Breast epithelium (tissue), 4 donors: ENCODE measurements at regions not wholly inside any gene's neighbourhood (a gene's known extent, or its start where the extent isn't known, plus 50 kb on each side); places are given as distances from the start of the nearest gene placed in this dataset.

Experiments used
- DNase-seq, 2 donors: peaks; one replicate each; pipeline ENCODE4 v3.0.0-alpha.2; 2019; ENCODE audit warnings: low spot score in 2 of 2
- H3K27ac ChIP-seq, 2 donors: fragments of 200-600 bp; sonication (generic) in 1 of 2; one replicate each; pipeline ENCODE4 v1.5.1; 2016 to 2019; ENCODE audit warnings: mild to moderate bottlenecking in 1 of 2
- H3K27me3 ChIP-seq, 2 donors: fragments of 200-600 bp; sonication (generic) in 1 of 2; one replicate each; pipeline versions ENCODE4 v1.5.1 to v1.6.0; 2017 to 2019; ENCODE audit warnings: control low read depth in 1 of 2, mild to moderate bottlenecking in 1 of 2
- H3K36me3 ChIP-seq: fragments of 200-600 bp; one replicate; pipeline ENCODE4 v1.5.1; 2019
- H3K4me1 ChIP-seq, 2 donors: fragments of 200-600 bp; sonication (generic); one replicate each; pipeline ENCODE4 v1.5.1; 2016 to 2019; ENCODE audit warnings: control low read depth in 1 of 2
- H3K4me3 ChIP-seq, 3 donors: fragments of 200-600 bp; sonication (generic); 1 replicate in 2 of 3; 2 replicates in 1 of 3; pipeline ENCODE4 v1.5.1; 2016 to 2019; ENCODE audit warnings: mild to moderate bottlenecking in 3 of 3, moderate library complexity in 2 of 3
- H3K9me3 ChIP-seq, 2 donors: fragments of 200-600 bp; sonication (generic) in 1 of 2; one replicate each; pipeline ENCODE4 v1.5.1; 2016 to 2019; ENCODE audit warnings: control low read depth in 1 of 2
- CTCF ChIP-seq, 3 donors: fragments of 450-650 bp; IDR thresholded peaks; one replicate each; pipeline ENCODE4 v1.5.1; 2016 to 2017; ENCODE audit warnings: antibody characterized with exemption in 3 of 3, mild to moderate bottlenecking in 3 of 3, moderate library complexity in 3 of 3
- POLR2A ChIP-seq: fragments of 450-650 bp; IDR thresholded peaks from one replicate; pipeline ENCODE4 v1.6.1; 2016; ENCODE audit warnings: antibody characterized with exemption, mild to moderate bottlenecking, moderate library complexity
- POLR2AphosphoS5 ChIP-seq, 3 donors: sonication (generic); formaldehyde crosslinking; IDR thresholded peaks; one replicate each; pipeline ENCODE4 v1.6.1; 2017; ENCODE audit warnings: antibody characterized with exemption in 3 of 3
- intact Hi-C: fragments of 100-400 bp; cut with DNase I; formaldehyde crosslinking; loops from one replicate; pipeline ENCODE4 v1.15.1; 2023; ENCODE audit warnings: low total_unique reads

DNA sequence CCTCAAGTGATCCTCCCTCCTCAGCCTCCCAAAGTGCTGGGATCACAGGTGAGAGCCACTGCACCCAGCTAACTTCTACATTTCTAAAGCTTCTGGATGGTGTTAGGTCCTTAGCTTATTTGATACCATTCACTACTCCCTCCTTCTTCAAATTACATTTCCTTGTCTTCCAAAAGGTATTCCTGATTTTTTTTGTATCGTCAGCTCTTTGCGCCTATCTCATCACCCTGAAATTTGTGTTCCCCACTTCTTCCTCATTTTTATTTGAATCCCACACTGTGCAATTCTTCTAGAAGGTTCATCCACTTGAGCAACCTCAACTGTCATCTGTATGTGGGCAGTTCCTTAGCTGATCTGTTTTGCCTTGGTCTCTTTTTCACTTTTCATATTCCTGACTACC is 241.8 kb upstream of the RGS6 start:
- no peaks in the 10 kb centered on the region for H3K4me1 ChIP-seq
- TF ChIP-seq POLR2AphosphoS5 (IDR thresholded peaks at IDR 0.05), result no peak
- TF ChIP-seq CTCF (IDR thresholded peaks at IDR 0.05), result no peak
- no peak for TF ChIP-seq POLR2A
- no peaks in the 10 kb centered on the region for H3K36me3 ChIP-seq
- H3K9me3 ChIP-seq, result no peaks in the 10 kb centered on the region
- no peaks in the 10 kb centered on the region for H3K27me3 ChIP-seq
- no peak overlapping the region for H3K27ac ChIP-seq
- intact Hi-C loops, result no loop called here
- H3K4me3 ChIP-seq, result no peak overlapping the region
- no peak for DNase-seq

DNA sequence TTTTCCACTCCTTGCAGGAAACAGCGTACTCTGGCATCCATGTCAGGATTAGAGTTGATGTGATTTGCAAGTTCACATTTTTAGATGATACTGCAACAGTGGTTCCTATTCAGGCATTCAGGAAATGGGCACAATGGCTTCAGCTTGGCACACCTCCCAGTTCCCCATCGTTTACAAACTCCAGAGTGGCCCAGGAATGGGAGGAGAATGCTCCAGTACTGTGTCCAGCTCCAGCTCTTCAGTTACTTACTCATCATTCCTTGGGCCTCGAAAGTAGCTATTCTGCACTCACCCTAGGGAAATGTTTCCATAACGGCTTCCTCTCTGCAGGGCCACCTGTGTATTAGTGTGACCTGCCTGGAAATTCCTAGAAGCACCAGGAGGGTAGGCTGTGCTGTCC is 239.7 kb upstream of the RGS6 start:
- Histone ChIP-seq H3K4me1 (no peaks in the 10 kb centered on the region), H3K4me3 (no peak overlapping the region), H3K27ac (no peak overlapping the region), H3K27me3 (no peaks in the 10 kb centered on the region), H3K9me3 (no peaks in the 10 kb centered on the region), H3K36me3 (no peaks in the 10 kb centered on the region)
- intact Hi-C loops, result no loop called here
- TF ChIP-seq POLR2AphosphoS5 (IDR thresholded peaks at IDR 0.05), result no peak
- TF ChIP-seq CTCF (IDR thresholded peaks at IDR 0.05), result no peak
- no peak for DNase-seq

- no peaks in the 10 kb centered on the region for H3K27me3 ChIP-seq
- H3K36me3 ChIP-seq, result no peaks in the 10 kb centered on the region
- no peak overlapping the region for H3K4me3 ChIP-seq
- TF ChIP-seq CTCF (IDR thresholded peaks at IDR 0.05), result no peak
- TF ChIP-seq POLR2A, result no peak
- TF ChIP-seq POLR2AphosphoS5 (IDR thresholded peaks at IDR 0.05), result no peak
- DNase-seq, result no peak
- no peaks in the 10 kb centered on the region for H3K4me1 ChIP-seq
- H3K27ac ChIP-seq, result no peak overlapping the region
- H3K9me3 ChIP-seq, result no peaks in the 10 kb centered on the region
- intact Hi-C loops, result no loop called here
These were observed 238.8 kb upstream of the RGS6 start for GRCh38 chr14:71693381-71693780.

- Histone ChIP-seq H3K27ac (peak overlapping the region in 1 of 2 donors; percentile 30), H3K27me3 (no peaks in the 10 kb centered on the region), H3K4me1 (no peaks in the 10 kb centered on the region)
These were observed 237.4 kb upstream of the RGS6 start for GRCh38 chr14:71694591-71695530.

More at GRCh38 chr14:71694591-71695530, 237.4 kb upstream of the RGS6 start:
- no peak overlapping the region for H3K4me3 ChIP-seq
- H3K9me3 ChIP-seq, result no peaks in the 10 kb centered on the region
- TF ChIP-seq CTCF (IDR thresholded peaks at IDR 0.05), result no peak
- TF ChIP-seq POLR2AphosphoS5 (IDR thresholded peaks at IDR 0.05), result no peak
- TF ChIP-seq POLR2A, result no peak
- intact Hi-C loops, result no loop called here
- no peaks in the 10 kb centered on the region for H3K36me3 ChIP-seq
- no peak for DNase-seq
